ENCODE measurements at regions not wholly inside any gene's neighbourhood (a gene's known extent, or its start where the extent isn't known, plus 50 kb on each side); places are given as distances from the start of the nearest gene placed in this dataset.

DNA sequence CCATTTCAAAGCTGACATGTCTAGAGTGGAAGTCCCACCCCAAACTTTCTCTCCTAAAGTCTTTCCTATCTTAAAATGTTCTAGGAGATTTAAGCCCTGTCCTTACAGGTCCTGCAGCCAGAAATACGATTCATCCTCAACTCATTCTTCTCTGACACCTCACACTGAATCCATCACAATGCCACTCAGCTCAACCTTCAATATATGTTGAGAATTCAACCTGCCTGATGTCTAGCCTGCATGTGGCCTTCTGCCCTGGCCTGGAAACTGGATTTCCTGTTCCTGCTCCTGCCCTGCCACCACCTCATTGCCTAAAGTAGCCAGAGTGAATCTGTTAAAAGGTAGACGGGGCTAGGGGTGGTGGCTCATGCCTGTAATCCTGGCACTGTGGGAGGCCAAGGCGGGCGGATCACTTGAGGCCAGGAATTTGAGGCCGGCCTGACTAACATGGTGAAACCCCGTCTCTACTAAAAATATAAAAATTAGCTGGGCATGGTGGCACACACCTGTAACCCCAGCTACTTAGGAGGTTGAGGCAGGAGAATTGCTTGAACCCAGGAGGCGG lies 345.9 kb downstream of the CDH26 start:
- no peaks in the 10 kb centered on the region for H3K4me1 ChIP-seq (ENCODE audit: insufficient read depth, low read length, poor library complexity, severe bottlenecking)
- no TSS peak for BruUV-seq (replicated peaks)
- H4K20me1 ChIP-seq (ENCODE audit: insufficient read depth, low read length), result no peaks in the 10 kb centered on the region
- no peak overlapping the region for H3K27ac ChIP-seq (ENCODE audit: low read depth, low read length, poor library complexity, severe bottlenecking)
- TF ChIP-seq EZH2phosphoT487 (IDR thresholded peaks at IDR 0.05; ENCODE audit: borderline replicate concordance, low read depth, low read length), result no peak
- TF ChIP-seq, protein P1, sequence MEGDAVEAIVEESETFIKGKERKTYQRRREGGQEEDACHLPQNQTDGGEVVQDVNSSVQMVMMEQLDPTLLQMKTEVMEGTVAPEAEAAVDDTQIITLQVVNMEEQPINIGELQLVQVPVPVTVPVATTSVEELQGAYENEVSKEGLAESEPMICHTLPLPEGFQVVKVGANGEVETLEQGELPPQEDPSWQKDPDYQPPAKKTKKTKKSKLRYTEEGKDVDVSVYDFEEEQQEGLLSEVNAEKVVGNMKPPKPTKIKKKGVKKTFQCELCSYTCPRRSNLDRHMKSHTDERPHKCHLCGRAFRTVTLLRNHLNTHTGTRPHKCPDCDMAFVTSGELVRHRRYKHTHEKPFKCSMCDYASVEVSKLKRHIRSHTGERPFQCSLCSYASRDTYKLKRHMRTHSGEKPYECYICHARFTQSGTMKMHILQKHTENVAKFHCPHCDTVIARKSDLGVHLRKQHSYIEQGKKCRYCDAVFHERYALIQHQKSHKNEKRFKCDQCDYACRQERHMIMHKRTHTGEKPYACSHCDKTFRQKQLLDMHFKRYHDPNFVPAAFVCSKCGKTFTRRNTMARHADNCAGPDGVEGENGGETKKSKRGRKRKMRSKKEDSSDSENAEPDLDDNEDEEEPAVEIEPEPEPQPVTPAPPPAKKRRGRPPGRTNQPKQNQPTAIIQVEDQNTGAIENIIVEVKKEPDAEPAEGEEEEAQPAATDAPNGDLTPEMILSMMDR (conservative IDR thresholded peaks at IDR 0.05; ENCODE audit: low read length), result no peak
- no peaks in the 10 kb centered on the region for H3K9me3 ChIP-seq (ENCODE audit: low read length)
- H3K9me2 ChIP-seq (ENCODE audit: insufficient read depth, low read length), result no peaks in the 10 kb centered on the region
- DNase-seq (ENCODE audit: low spot score), result no peak
- CTCF ChIA-PET (ENCODE audit: unreplicated experiment), result no interaction called here
- no peak overlapping the region for H2AFZ ChIP-seq (ENCODE audit: low read length)
- H3K79me2 ChIP-seq (ENCODE audit: insufficient read depth, low read depth, low read length), result no peaks in the 10 kb centered on the region
- intact Hi-C loops (cut with micrococcal nuclease; ENCODE audit: unreplicated experiment), result no loop called here
- no peaks in the 10 kb centered on the region for H3K36me3 ChIP-seq (ENCODE audit: insufficient read depth, low read length)
- H3K4me3 ChIP-seq (ENCODE audit: low read depth, low read length, poor library complexity, severe bottlenecking), result no peak overlapping the region
- POLR2A ChIA-PET, result no interaction called here
- no peak overlapping the region for H3K4me2 ChIP-seq (ENCODE audit: low read length)

DNA sequence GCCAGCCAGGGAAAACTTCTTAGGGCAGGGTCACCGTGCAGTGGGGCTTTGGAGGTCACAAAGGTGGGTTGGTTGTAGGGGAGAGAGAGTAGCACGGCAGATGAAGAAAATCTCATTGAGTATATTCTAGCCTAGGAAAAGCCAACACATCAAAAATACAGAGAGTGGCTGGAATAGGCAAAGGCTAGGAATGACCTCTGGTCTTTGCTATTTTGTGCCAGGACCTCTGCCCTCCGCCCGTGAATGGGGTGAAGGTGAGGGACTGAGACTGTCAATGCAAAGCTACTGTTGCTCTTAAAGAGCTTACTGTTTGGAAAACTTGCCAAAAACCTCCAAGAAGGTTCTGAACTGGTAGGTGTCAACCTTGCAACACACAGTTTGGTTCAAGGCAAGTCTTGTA lies 346.7 kb downstream of the CDH26 start:
- Histone ChIP-seq H3K9me2 (ENCODE audit: insufficient read depth, low read length) (no peaks in the 10 kb centered on the region), H2AFZ (ENCODE audit: low read length) (no peak overlapping the region), H3K4me1 (ENCODE audit: insufficient read depth, low read length, poor library complexity, severe bottlenecking) (no peaks in the 10 kb centered on the region), H3K9me3 (ENCODE audit: low read length) (no peaks in the 10 kb centered on the region), H3K36me3 (ENCODE audit: insufficient read depth, low read length) (no peaks in the 10 kb centered on the region), H3K27ac (ENCODE audit: low read depth, low read length, poor library complexity, severe bottlenecking) (no peak overlapping the region), H3K79me2 (ENCODE audit: insufficient read depth, low read depth, low read length) (no peaks in the 10 kb centered on the region), H3K4me3 (ENCODE audit: low read depth, low read length, poor library complexity, severe bottlenecking) (no peak overlapping the region), H4K20me1 (ENCODE audit: insufficient read depth, low read length) (no peaks in the 10 kb centered on the region), H3K4me2 (ENCODE audit: low read length) (no peak overlapping the region)
- DNase-seq (ENCODE audit: low spot score), result no peak
- CTCF ChIA-PET (ENCODE audit: unreplicated experiment), result no interaction called here
- BruUV-seq (replicated peaks), result no TSS peak
- TF ChIP-seq EZH2phosphoT487 (IDR thresholded peaks at IDR 0.05; ENCODE audit: borderline replicate concordance, low read depth, low read length), result no peak
- TF ChIP-seq, protein P1 (conservative IDR thresholded peaks at IDR 0.05; ENCODE audit: low read length), result no peak
- POLR2A ChIA-PET, result no interaction called here
- intact Hi-C loops (cut with micrococcal nuclease; ENCODE audit: unreplicated experiment), result no loop called here

DNA sequence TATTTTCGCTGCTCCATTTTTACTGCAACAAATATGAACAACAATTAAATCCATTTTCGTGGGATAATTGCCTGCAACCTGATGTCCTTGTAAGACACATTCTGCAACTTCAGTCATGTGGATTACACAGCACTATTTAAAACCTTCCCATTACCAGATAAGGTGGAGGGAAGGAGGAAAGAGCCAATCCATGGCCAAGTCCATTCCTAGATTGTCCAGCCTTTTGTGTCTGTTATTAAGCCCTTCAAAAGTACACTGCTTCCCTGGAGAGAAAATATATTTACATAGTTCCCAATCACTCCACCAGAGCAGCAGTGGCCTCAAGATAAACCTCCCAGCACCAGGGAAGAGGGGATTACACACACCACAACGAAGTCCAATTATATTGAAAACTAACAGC lies 347.9 kb downstream of the CDH26 start:
- ChIA-PET POLR2A (no interaction called here), CTCF (ENCODE audit: unreplicated experiment) (no interaction called here)
- DNase-seq (ENCODE audit: low spot score), result no peak
- no peak overlapping the region for H3K4me2 ChIP-seq (ENCODE audit: low read length)
- no peaks in the 10 kb centered on the region for H3K9me3 ChIP-seq (ENCODE audit: low read length)
- no peak overlapping the region for H2AFZ ChIP-seq (ENCODE audit: low read length)
- no peaks in the 10 kb centered on the region for H3K79me2 ChIP-seq (ENCODE audit: insufficient read depth, low read depth, low read length)
- no peak overlapping the region for H3K27ac ChIP-seq (ENCODE audit: low read depth, low read length, poor library complexity, severe bottlenecking)
- no TSS peak for BruUV-seq (replicated peaks)
- intact Hi-C loops (cut with micrococcal nuclease; ENCODE audit: unreplicated experiment), result no loop called here
- H3K4me1 ChIP-seq (ENCODE audit: insufficient read depth, low read length, poor library complexity, severe bottlenecking), result no peaks in the 10 kb centered on the region
- H3K4me3 ChIP-seq (ENCODE audit: low read depth, low read length, poor library complexity, severe bottlenecking), result no peak overlapping the region
- H3K9me2 ChIP-seq (ENCODE audit: insufficient read depth, low read length), result no peaks in the 10 kb centered on the region
- H3K36me3 ChIP-seq (ENCODE audit: insufficient read depth, low read length), result no peaks in the 10 kb centered on the region
- H4K20me1 ChIP-seq (ENCODE audit: insufficient read depth, low read length), result no peaks in the 10 kb centered on the region
- TF ChIP-seq EZH2phosphoT487 (IDR thresholded peaks at IDR 0.05; ENCODE audit: borderline replicate concordance, low read depth, low read length), result no peak
- TF ChIP-seq, protein P1 (conservative IDR thresholded peaks at IDR 0.05; ENCODE audit: low read length), result no peak

Measured in OCI-LY7 (cell line).